ENCODE measurements at regions not wholly inside any gene's neighbourhood (a gene's known extent, or its start where the extent isn't known, plus 50 kb on each side); places are given as distances from the start of the nearest gene placed in this dataset.

DNA sequence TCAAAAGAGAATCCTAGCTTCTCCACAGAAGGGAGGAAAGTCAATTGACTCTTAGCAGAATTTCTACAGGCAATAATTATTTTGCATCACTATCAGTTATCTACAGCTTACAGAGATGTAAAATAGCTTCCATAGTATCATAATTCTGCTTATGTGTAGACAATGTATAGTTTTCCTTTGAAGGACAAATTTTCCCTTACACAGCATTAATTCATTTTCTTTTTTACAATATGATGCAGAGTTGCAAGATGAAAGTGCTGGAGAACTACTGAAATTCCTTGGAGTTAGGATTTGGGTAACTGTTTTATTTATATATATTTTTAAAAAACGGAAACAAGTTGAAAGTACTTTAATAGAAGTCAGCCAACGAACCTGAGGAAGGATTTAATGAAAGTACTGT lies 111.0 kb upstream of the CPHXL start:
- no TSS peak for BruUV-seq (replicated peaks)
- ChIA-PET POLR2A (no interaction called here), CTCF (ENCODE audit: low intra/inter-chr PET ratio, low total read pairs) (no interaction called here)
- H3K4me3 ChIP-seq (replicated peaks in 1 of 3; ENCODE audit: insufficient read depth in 1 of 3, low read depth in 2 of 3, low read length in 3 of 3) = no peak overlapping the region
- DNase-seq (ENCODE audit: low spot score) (no peak), FAIRE-seq (no peak), ATAC-seq (no peak)
- H3K9me3 ChIP-seq (ENCODE audit: low read length) = no peaks in the 10 kb centered on the region
- intact Hi-C loops (cut with micrococcal nuclease; ENCODE audit: unreplicated experiment) = no loop called here
- H3K27me3 ChIP-seq (ENCODE audit: control insufficient read depth in 1 of 2, insufficient read depth in 2 of 2, low read length in 2 of 2) = no peaks in the 10 kb centered on the region
- H3K36me3 ChIP-seq (replicated peaks in 1 of 2; ENCODE audit: control insufficient read depth in 1 of 2, insufficient read depth in 2 of 2, low read length in 2 of 2) = no peaks in the 10 kb centered on the region
- WGBS (ENCODE audit: low lambda C conversion rate) = 0% methylated on average over 2 of the region's 2 CpGs
- no peak overlapping the region for H3K27ac ChIP-seq (ENCODE audit: extremely low read length, insufficient read depth, low read length)
- no peaks in the 10 kb centered on the region for H3K4me1 ChIP-seq (ENCODE audit: insufficient read depth, low read length)
- no peak overlapping the region for H2AFZ ChIP-seq (ENCODE audit: low read length)
- no peaks in the 10 kb centered on the region for H4K20me1 ChIP-seq (ENCODE audit: insufficient read depth, low read length)
- peak; percentile 87 for TF ChIP-seq MAFF (IDR thresholded peaks at IDR 0.05; ENCODE audit: low read depth, low read length)
- TF ChIP-seq ESRRA (CRISPR knock-in tag; IDR thresholded peaks at IDR 0.05; ENCODE audit: low read depth) = no peak
- peak; percentile 70 to 90 for TF ChIP-seq MAFK (conservative IDR thresholded peaks at IDR 0.05 in 1 of 2, IDR thresholded peaks at IDR 0.05 in 1 of 2; ENCODE audit: low read length in 2 of 2)
- no peak for TF ChIP-seq GPN1 (CRISPR knock-in tag; IDR thresholded peaks at IDR 0.05; ENCODE audit: borderline replicate concordance)
- H3K4me2 ChIP-seq (ENCODE audit: low read depth, low read length) = no peak overlapping the region
- in situ Hi-C loops (cut with HindIII; ENCODE audit: extremely low pct_ligation_motif_present, low pct_unique_long_range_greater_than_20kb) = no loop called here
- no peak overlapping the region for H3K9ac ChIP-seq (ENCODE audit: insufficient read depth, low read depth, low read length)
- H3K79me2 ChIP-seq (ENCODE audit: insufficient read depth, low read length) = no peaks in the 10 kb centered on the region

GRCh38 chr16:75837681-75838080 lies 111.4 kb upstream of the CPHXL start:
- BruUV-seq (replicated peaks) = no TSS peak
- ChIA-PET CTCF (ENCODE audit: low intra/inter-chr PET ratio, low total read pairs) (no interaction called here), POLR2A (no interaction called here)
- Histone ChIP-seq H3K9me3 (ENCODE audit: low read length) (no peaks in the 10 kb centered on the region), H3K9ac (ENCODE audit: insufficient read depth, low read depth, low read length) (no peak overlapping the region), H4K20me1 (ENCODE audit: insufficient read depth, low read length) (no peaks in the 10 kb centered on the region), H3K27ac (ENCODE audit: extremely low read length, insufficient read depth, low read length) (no peak overlapping the region), H3K27me3 (ENCODE audit: control insufficient read depth in 1 of 2, insufficient read depth in 2 of 2, low read length in 2 of 2) (no peaks in the 10 kb centered on the region), H3K4me3 (replicated peaks in 1 of 3; ENCODE audit: insufficient read depth in 1 of 3, low read depth in 2 of 3, low read length in 3 of 3) (no peak overlapping the region), H3K4me1 (ENCODE audit: insufficient read depth, low read length) (no peaks in the 10 kb centered on the region), H3K36me3 (replicated peaks in 1 of 2; ENCODE audit: control insufficient read depth in 1 of 2, insufficient read depth in 2 of 2, low read length in 2 of 2) (no peaks in the 10 kb centered on the region), H3K79me2 (ENCODE audit: insufficient read depth, low read length) (no peaks in the 10 kb centered on the region), H2AFZ (ENCODE audit: low read length) (no peak overlapping the region), H3K4me2 (ENCODE audit: low read depth, low read length) (no peak overlapping the region)
- ATAC-seq (no peak), FAIRE-seq (no peak), DNase-seq (ENCODE audit: low spot score) (no peak)
- WGBS (ENCODE audit: low lambda C conversion rate) = 0% methylated on average over 2 of the region's 2 CpGs
- intact Hi-C loops (cut with micrococcal nuclease; ENCODE audit: unreplicated experiment) (no loop called here), in situ Hi-C loops (cut with HindIII; ENCODE audit: extremely low pct_ligation_motif_present, low pct_unique_long_range_greater_than_20kb) (no loop called here)
- TF ChIP-seq THAP9 (CRISPR knock-in tag; IDR thresholded peaks at IDR 0.05; ENCODE audit: borderline replicate concordance) (no peak), ZNF703 (CRISPR knock-in tag; IDR thresholded peaks at IDR 0.05; ENCODE audit: borderline replicate concordance) (no peak), LRRFIP1 (CRISPR knock-in tag; conservative IDR thresholded peaks at IDR 0.05) (no peak), NFATC3 (CRISPR knock-in tag; IDR thresholded peaks at IDR 0.05) (no peak), TBX3 (IDR thresholded peaks at IDR 0.05; ENCODE audit: borderline replicate concordance) (no peak)

All from HepG2 (cell line).